HCEC 1CT (cell line): ENCODE measurements at regions not wholly inside any gene's neighbourhood (a gene's known extent, or its start where the extent isn't known, plus 50 kb on each side); places are given as distances from the start of the nearest gene placed in this dataset.

Experiments
- DNase-seq: peaks from one replicate; pipeline ENCODE4 v3.0.0-alpha.2; 2017

GRCh38 chr7:46786995-46787394 lies 794.9 kb downstream of the TNS3 start:
- no peak for DNase-seq

- no peak for DNase-seq
Measured at GRCh38 chr7:46786221-46786954, 795.5 kb downstream of the TNS3 start.

- DNase-seq: peak; percentile 72
Measured at GRCh38 chr7:46784732-46785131, 797.2 kb downstream of the TNS3 start.

- DNase-seq: no peak
Measured at GRCh38 chr7:46781901-46782439, 799.9 kb downstream of the TNS3 start.

GRCh38 chr7:46776790-46777189 lies 805.1 kb downstream of the TNS3 start:
- peak; percentile 22 for DNase-seq

GRCh38 chr7:46775776-46776175 lies 806.1 kb downstream of the TNS3 start:
- DNase-seq: no peak

- no peak for DNase-seq
Measured at GRCh38 chr7:46775020-46775419, 806.9 kb downstream of the TNS3 start.

- no peak for DNase-seq
Measured at GRCh38 chr7:46774515-46774914, 807.4 kb downstream of the TNS3 start.

GRCh38 chr7:46772776-46773175 lies 809.1 kb downstream of the TNS3 start:
- no peak for DNase-seq

GRCh38 chr7:46767071-46767470 lies 814.8 kb downstream of the TNS3 start:
- DNase-seq: no peak

- DNase-seq: peak; percentile 93
Measured at GRCh38 chr7:46764100-46764936, 817.6 kb downstream of the TNS3 start.

GRCh38 chr7:46763344-46763743 lies 818.6 kb downstream of the TNS3 start:
- no peak for DNase-seq

GRCh38 chr7:46759711-46760480 lies 822.0 kb downstream of the TNS3 start:
- DNase-seq: peak; percentile 56

GRCh38 chr7:46756996-46757395 lies 824.9 kb downstream of the TNS3 start:
- no peak for DNase-seq

- DNase-seq: no peak
Measured at GRCh38 chr7:46756256-46756655, 825.7 kb downstream of the TNS3 start.

- no peak for DNase-seq
Measured at GRCh38 chr7:46755120-46756034, 826.5 kb downstream of the TNS3 start.

GRCh38 chr7:46754140-46754720 lies 827.7 kb downstream of the TNS3 start:
- DNase-seq: no peak

- no peak for DNase-seq
Measured at GRCh38 chr7:46753662-46754061, 828.2 kb downstream of the TNS3 start.

- DNase-seq: peak; percentile 70
Measured at GRCh38 chr7:46752881-46753366, 829.0 kb downstream of the TNS3 start.

- DNase-seq: peak; percentile 76
Measured at GRCh38 chr7:46751927-46752723, 829.8 kb downstream of the TNS3 start.

GRCh38 chr7:46751471-46751870 lies 830.4 kb upstream of the IGFBP3 start:
- DNase-seq: no peak
